CD8-positive, alpha-beta memory T cell (primary cell): ENCODE measurements at regions not wholly inside any gene's neighbourhood (a gene's known extent, or its start where the extent isn't known, plus 50 kb on each side); places are given as distances from the start of the nearest gene placed in this dataset.
"Not testable (repeated sequence)": the region's sequence is repeated elsewhere in the genome, so short reads cannot be mapped to it uniquely, and the experiment has no call there.

Source experiments
- CTCF ChIA-PET: fragments of 350-600 bp; sonication (Branson Sonifier 250); formaldehyde crosslinking; loops from one replicate; lab custom pipeline; 2021; ENCODE audit warnings: antibody characterized with exemption; lab: Charles Lee
- POLR2A ChIA-PET: fragments of 350-600 bp; sonication (Branson Sonifier 250); formaldehyde crosslinking; loops from one replicate; lab custom pipeline; 2021; ENCODE audit warnings: antibody characterized with exemption; lab: Charles Lee
- DNase-seq, 5 donors: peaks; one replicate each; pipeline versions ENCODE4 v3.0.0 to v3.0.0-alpha.2; 2020 to 2022; ENCODE audit warnings: mixed read lengths in 1 of 5
- H3K27ac ChIP-seq: one replicate; pipeline ENCODE4 v1.7.0; 2013; ENCODE audit warnings: low read depth, mild to moderate bottlenecking, low read length, moderate library complexity
- H3K27me3 ChIP-seq: 2 replicates; pipeline ENCODE4 v1.7.0; 2013; ENCODE audit warnings: low read length, mild to moderate bottlenecking; ENCODE audit not compliant: insufficient read depth, poor library complexity, severe bottlenecking
- H3K36me3 ChIP-seq: 2 replicates; pipeline ENCODE4 v1.7.0; 2013; ENCODE audit warnings: mild to moderate bottlenecking, low read length, moderate library complexity; ENCODE audit not compliant: insufficient read depth
- H3K4me1 ChIP-seq: 2 replicates; pipeline ENCODE4 v1.7.0; 2013; ENCODE audit warnings: mild to moderate bottlenecking, low read length, moderate library complexity; ENCODE audit not compliant: insufficient read depth
- H3K4me3 ChIP-seq: 2 replicates; pipeline ENCODE4 v1.7.0; 2013; ENCODE audit warnings: mild to moderate bottlenecking, low read length
- H3K9me3 ChIP-seq: 2 replicates; pipeline ENCODE4 v1.7.0; 2013; ENCODE audit warnings: mild to moderate bottlenecking, low read length
- H3K27ac Mint-ChIP-seq, 8 donors: one replicate each; pipeline ENCODE4 v1.8.0; 2020 to 2021; ENCODE audit warnings: mixed read lengths in 8 of 8, mild to moderate bottlenecking in 6 of 8, inconsistent platforms in 3 of 8, moderate library complexity in 3 of 8
- H3K27me3 Mint-ChIP-seq, 2 donors: one replicate each; pipeline ENCODE4 v1.8.0; 2020 to 2021; ENCODE audit warnings: mixed read lengths in 2 of 2, mild to moderate bottlenecking in 1 of 2, moderate library complexity in 1 of 2
- H3K36me3 Mint-ChIP-seq, 3 donors: one replicate each; pipeline ENCODE4 v1.8.0; 2020 to 2021; ENCODE audit warnings: mixed read lengths in 3 of 3, inconsistent platforms in 1 of 3, mild to moderate bottlenecking in 1 of 3
- H3K4me1 Mint-ChIP-seq, 3 donors: one replicate each; pipeline ENCODE4 v1.8.0; 2020 to 2021; ENCODE audit warnings: mixed read lengths in 3 of 3, inconsistent platforms in 1 of 3, mild to moderate bottlenecking in 1 of 3
- H3K4me3 Mint-ChIP-seq, 7 donors: one replicate each; pipeline ENCODE4 v1.8.0; 2020 to 2021; ENCODE audit warnings: mixed read lengths in 7 of 7, mild to moderate bottlenecking in 6 of 7, moderate library complexity in 4 of 7, inconsistent platforms in 2 of 7
- H3K9me3 Mint-ChIP-seq, 5 donors: one replicate each; pipeline ENCODE4 v1.8.0; 2020 to 2022; ENCODE audit warnings: mixed read lengths in 5 of 5, mild to moderate bottlenecking in 3 of 5, moderate library complexity in 2 of 5, inconsistent platforms in 1 of 5

- no peak overlapping the region for H3K4me3 Mint-ChIP-seq
- H3K4me1 Mint-ChIP-seq = no peaks in the 10 kb centered on the region
- Histone ChIP-seq H3K4me1 (no peaks in the 10 kb centered on the region), H3K36me3 (no peaks in the 10 kb centered on the region), H3K27ac (no peak overlapping the region), H3K27me3 (no peaks in the 10 kb centered on the region), H3K9me3 (no peaks in the 10 kb centered on the region), H3K4me3 (no peak overlapping the region)
- no peaks in the 10 kb centered on the region for H3K36me3 Mint-ChIP-seq
- peaks cover 7 to 8% of the 10 kb centered on the region in 2 donors for H3K27me3 Mint-ChIP-seq
- H3K9me3 Mint-ChIP-seq = peaks cover 0 to 2% (median 0%) of the 10 kb centered on the region in 5 donors
- H3K27ac Mint-ChIP-seq = no peak overlapping the region
- ChIA-PET CTCF (no interaction called here), POLR2A (no interaction called here)
- DNase-seq = no peak
Measured at GRCh38 chr2:114331934-114332333, 110.5 kb upstream of the DPP10 start.

- Histone ChIP-seq H3K9me3 (no peaks in the 10 kb centered on the region), H3K27ac (no peak overlapping the region), H3K27me3 (no peaks in the 10 kb centered on the region), H3K36me3 (no peaks in the 10 kb centered on the region), H3K4me3 (no peak overlapping the region), H3K4me1 (no peaks in the 10 kb centered on the region)
- Mint-ChIP-seq H3K27me3 (peaks cover 0 to 1% of the 10 kb centered on the region in 2 donors), H3K36me3 (no peaks in the 10 kb centered on the region), H3K9me3 (no peaks in the 10 kb centered on the region), H3K27ac (peak overlapping the region in 1 of 8 donors; percentile 52), H3K4me3 (no peak overlapping the region), H3K4me1 (no peaks in the 10 kb centered on the region)
- DNase-seq = no peak
- ChIA-PET POLR2A (no interaction called here), CTCF (no interaction called here)
Measured at GRCh38 chr2:114345246-114345645, 97.2 kb upstream of the DPP10 start.

- CTCF ChIA-PET = no interaction called here
- H3K4me1 ChIP-seq = no peaks in the 10 kb centered on the region
- H3K4me3 Mint-ChIP-seq = no peak overlapping the region
- DNase-seq = no peak
- H3K27me3 ChIP-seq = no peaks in the 10 kb centered on the region
- no peaks in the 10 kb centered on the region for H3K9me3 Mint-ChIP-seq
- no peak overlapping the region for H3K27ac ChIP-seq
- POLR2A ChIA-PET = no interaction called here
- no peaks in the 10 kb centered on the region for H3K9me3 ChIP-seq
- H3K4me3 ChIP-seq = no peak overlapping the region
- peaks cover 0 to 1% of the 10 kb centered on the region in 2 donors for H3K27me3 Mint-ChIP-seq
- no peaks in the 10 kb centered on the region for H3K36me3 ChIP-seq
- no peaks in the 10 kb centered on the region for H3K36me3 Mint-ChIP-seq
- H3K4me1 Mint-ChIP-seq = no peaks in the 10 kb centered on the region
- H3K27ac Mint-ChIP-seq = no peak overlapping the region
Measured at GRCh38 chr2:114346658-114347057, 95.8 kb upstream of the DPP10 start.

DNA sequence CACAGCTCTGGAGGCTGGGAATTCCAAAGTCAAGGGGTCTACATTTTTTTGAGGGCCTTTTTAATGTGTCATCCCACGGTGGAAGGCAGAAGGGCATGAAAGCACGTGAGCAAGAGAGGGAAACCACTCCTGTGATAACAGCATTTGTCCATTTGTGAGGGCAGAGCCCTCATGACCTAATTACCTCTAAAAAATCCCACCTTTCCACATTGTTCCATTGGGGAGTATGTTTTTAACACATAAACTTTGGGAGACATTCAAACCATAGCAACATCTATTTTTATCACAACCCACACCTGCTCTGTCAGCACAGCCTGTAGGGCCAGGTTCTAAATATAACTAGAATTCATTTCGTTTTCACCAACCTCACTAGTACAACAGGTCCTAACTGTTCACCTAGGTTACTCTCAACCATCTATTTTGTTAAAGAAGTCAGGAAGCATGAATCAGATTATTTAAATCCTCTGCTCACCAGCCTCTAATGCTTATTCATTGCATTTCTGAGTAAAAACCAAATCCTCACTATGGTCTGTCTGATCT is 92.2 kb upstream of the DPP10 start:
- peaks cover 0 to 2% (median 0%) of the 10 kb centered on the region in 5 donors for H3K9me3 Mint-ChIP-seq

GRCh38 chr2:114352988-114353387 is 89.5 kb upstream of the DPP10 start:
- no peak overlapping the region for H3K4me3 ChIP-seq
- Mint-ChIP-seq H3K4me1 (no peaks in the 10 kb centered on the region), H3K36me3 (no peaks in the 10 kb centered on the region), H3K4me3 (no peak overlapping the region), H3K27me3 (no peaks in the 10 kb centered on the region), H3K9me3 (peaks cover 0 to 2% (median 0%) of the 10 kb centered on the region in 5 donors), H3K27ac (no peak overlapping the region)
- H3K4me1 ChIP-seq = no peaks in the 10 kb centered on the region
- no peaks in the 10 kb centered on the region for H3K36me3 ChIP-seq
- ChIA-PET CTCF (no interaction called here), POLR2A (no interaction called here)
- H3K27me3 ChIP-seq = no peaks in the 10 kb centered on the region
- H3K9me3 ChIP-seq = no peaks in the 10 kb centered on the region
- DNase-seq = no peak
- no peak overlapping the region for H3K27ac ChIP-seq

More for the DNA sequence above, 92.2 kb upstream of the DPP10 start:
- H3K9me3 ChIP-seq = no peaks in the 10 kb centered on the region
- H3K27ac ChIP-seq = no peak overlapping the region
- no peaks in the 10 kb centered on the region for H3K36me3 Mint-ChIP-seq
- H3K4me3 ChIP-seq = no peak overlapping the region
- H3K27me3 Mint-ChIP-seq = no peaks in the 10 kb centered on the region
- H3K27ac Mint-ChIP-seq = no peak overlapping the region
- H3K4me3 Mint-ChIP-seq = no peak overlapping the region
- no peaks in the 10 kb centered on the region for H3K4me1 ChIP-seq
- DNase-seq = no peak
- ChIA-PET POLR2A (no interaction called here), CTCF (no interaction called here)
- H3K27me3 ChIP-seq = no peaks in the 10 kb centered on the region
- no peaks in the 10 kb centered on the region for H3K36me3 ChIP-seq
- no peaks in the 10 kb centered on the region for H3K4me1 Mint-ChIP-seq

DNA sequence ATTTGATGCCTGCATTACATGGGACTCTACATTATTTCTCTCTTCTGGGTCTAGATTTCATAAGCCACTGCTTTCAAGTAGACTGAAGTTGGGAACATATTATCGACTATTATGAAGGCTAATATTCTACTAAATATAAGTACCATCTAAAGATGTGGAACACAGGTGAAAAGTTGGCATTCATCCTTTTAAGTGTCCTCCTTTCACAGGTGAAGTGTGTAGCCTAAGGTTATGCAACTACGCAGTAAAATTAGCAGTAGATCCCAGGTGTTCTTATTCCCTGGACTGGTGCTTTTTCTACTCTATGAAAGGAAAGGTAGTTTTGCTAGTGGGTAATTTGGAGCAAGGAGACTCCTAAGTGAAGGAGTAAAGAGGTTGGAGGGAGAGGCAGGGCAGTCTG is 88.2 kb upstream of the DPP10 start:
- CTCF ChIA-PET = no interaction called here
- H3K27ac Mint-ChIP-seq = no peak overlapping the region
- no peaks in the 10 kb centered on the region for H3K4me1 Mint-ChIP-seq

DNA sequence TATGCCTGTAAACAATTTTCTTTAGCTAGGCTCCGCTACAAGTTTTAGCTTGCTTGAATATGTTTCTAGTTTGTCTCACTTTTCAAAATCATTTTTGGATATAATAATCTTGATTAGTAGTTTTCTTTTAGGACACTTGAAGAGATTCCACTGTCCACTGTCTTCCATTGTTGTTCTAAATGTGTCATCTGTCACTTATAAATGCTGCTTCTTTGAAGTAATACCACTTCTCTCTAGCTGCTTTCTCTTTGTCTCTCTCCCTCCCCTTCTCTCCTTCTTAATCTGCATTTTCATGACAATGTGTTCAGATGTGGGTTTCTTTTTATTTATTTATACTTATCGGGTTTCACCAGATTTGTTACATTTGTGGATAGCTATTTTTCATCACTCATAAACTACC is 73.7 kb upstream of the DPP10 start:
- H3K27ac ChIP-seq = no peak overlapping the region
- H3K27me3 ChIP-seq = no peaks in the 10 kb centered on the region
- POLR2A ChIA-PET = no interaction called here
- no peak overlapping the region for H3K4me3 ChIP-seq
- no peaks in the 10 kb centered on the region for H3K4me1 ChIP-seq
- H3K36me3 ChIP-seq = no peaks in the 10 kb centered on the region
- peaks cover 0 to 1% (median 0%) of the 10 kb centered on the region in 3 donors for H3K36me3 Mint-ChIP-seq
- H3K4me1 Mint-ChIP-seq = no peaks in the 10 kb centered on the region
- H3K27ac Mint-ChIP-seq = no peak overlapping the region
- H3K9me3 ChIP-seq = no peaks in the 10 kb centered on the region
- CTCF ChIA-PET = no interaction called here
- H3K9me3 Mint-ChIP-seq = peaks cover 10 to 19% (median 17%) of the 10 kb centered on the region in 5 donors
- no peak for DNase-seq
- H3K4me3 Mint-ChIP-seq = no peak overlapping the region
- no peaks in the 10 kb centered on the region for H3K27me3 Mint-ChIP-seq

More for the DNA sequence above, 88.2 kb upstream of the DPP10 start:
- Mint-ChIP-seq H3K27me3 (peaks cover 0 to 2% of the 10 kb centered on the region in 2 donors), H3K9me3 (peaks cover 0 to 2% (median 0%) of the 10 kb centered on the region in 5 donors), H3K36me3 (no peaks in the 10 kb centered on the region), H3K4me3 (no peak overlapping the region)
- H3K27ac ChIP-seq = no peak overlapping the region
- no peak overlapping the region for H3K4me3 ChIP-seq
- no peaks in the 10 kb centered on the region for H3K27me3 ChIP-seq
- DNase-seq = no peak
- no peaks in the 10 kb centered on the region for H3K36me3 ChIP-seq
- H3K4me1 ChIP-seq = no peaks in the 10 kb centered on the region
- no peaks in the 10 kb centered on the region for H3K9me3 ChIP-seq
- POLR2A ChIA-PET = no interaction called here

DNA sequence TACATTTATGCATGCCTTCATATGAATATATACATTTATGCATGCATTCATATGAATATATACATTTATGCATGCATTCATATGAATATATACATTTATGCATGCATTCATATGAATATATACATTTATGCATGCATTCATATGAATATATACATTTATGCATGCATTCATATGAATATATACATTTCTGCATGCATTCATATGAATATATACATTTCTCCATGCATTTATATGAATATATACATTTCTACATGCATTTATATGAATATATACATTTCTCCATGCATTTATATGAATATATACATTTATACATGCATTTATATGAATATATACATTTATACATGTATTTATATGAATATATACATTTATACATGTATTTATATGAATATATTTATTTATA is 70.7 kb upstream of the DPP10 start:
- H3K36me3 Mint-ChIP-seq, H3K27me3 ChIP-seq, H3K4me1 Mint-ChIP-seq, H3K36me3 ChIP-seq, CTCF ChIA-PET, H3K27ac Mint-ChIP-seq, H3K4me1 ChIP-seq, DNase-seq, H3K4me3 Mint-ChIP-seq, H3K4me3 ChIP-seq, H3K27me3 Mint-ChIP-seq, POLR2A ChIA-PET, H3K9me3 ChIP-seq, H3K27ac ChIP-seq: not testable (repeated sequence)
- H3K9me3 Mint-ChIP-seq = peaks cover 11 to 19% (median 17%) of the 10 kb centered on the region in 5 donors
